ENCODE measurements at regions not wholly inside any gene's neighbourhood (a gene's known extent, or its start where the extent isn't known, plus 50 kb on each side); places are given as distances from the start of the nearest gene placed in this dataset.
"Not testable (repeated sequence)": the region's sequence is repeated elsewhere in the genome, so short reads cannot be mapped to it uniquely, and the experiment has no call there.

- DNase-seq (ENCODE audit: low read depth, low spot score): no peak
- ChIA-PET CTCF (no interaction called here), POLR2A (no interaction called here)
- Histone ChIP-seq H3K27me3 (ENCODE audit: control insufficient read depth, insufficient read depth, low read length) (no peaks in the 10 kb centered on the region), H3K9me3 (ENCODE audit: control insufficient read depth, insufficient read depth, low read length) (no peaks in the 10 kb centered on the region), H3K4me3 (ENCODE audit: low read depth, low read length) (no peak overlapping the region), H3K27ac (ENCODE audit: low read depth, low read length) (no peak overlapping the region)
- TF ChIP-seq CTCF (IDR thresholded peaks at IDR 0.05; ENCODE audit: low read depth, low read length): no peak
These were observed 62.7 kb upstream of the TMEM252 start for GRCh38 chr9:68603371-68603770.

- H3K4me3 ChIP-seq (ENCODE audit: low read depth, low read length): no peak overlapping the region
- no peak for TF ChIP-seq CTCF (IDR thresholded peaks at IDR 0.05; ENCODE audit: low read depth, low read length)
- H3K27ac ChIP-seq (ENCODE audit: low read depth, low read length): no peak overlapping the region
- ChIA-PET POLR2A (no interaction called here), CTCF (no interaction called here)
- no peaks in the 10 kb centered on the region for H3K27me3 ChIP-seq (ENCODE audit: control insufficient read depth, insufficient read depth, low read length)
- no peaks in the 10 kb centered on the region for H3K9me3 ChIP-seq (ENCODE audit: control insufficient read depth, insufficient read depth, low read length)
- DNase-seq (ENCODE audit: low read depth, low spot score): no peak
These were observed 68.1 kb upstream of the TMEM252 start for GRCh38 chr9:68608763-68609162.

GRCh38 chr9:68609901-68610415 lies 69.3 kb upstream of the TMEM252 start:
- POLR2A ChIA-PET: no interaction called here

GRCh38 chr9:68614121-68614520 lies 73.4 kb upstream of the TMEM252 start:
- H3K27me3 ChIP-seq (ENCODE audit: control insufficient read depth, insufficient read depth, low read length): no peaks in the 10 kb centered on the region
- no peak for TF ChIP-seq CTCF (IDR thresholded peaks at IDR 0.05; ENCODE audit: low read depth, low read length)
- DNase-seq (ENCODE audit: low read depth, low spot score): no peak
- ChIA-PET CTCF (no interaction called here), POLR2A (no interaction called here)
- no peaks in the 10 kb centered on the region for H3K9me3 ChIP-seq (ENCODE audit: control insufficient read depth, insufficient read depth, low read length)
- H3K27ac ChIP-seq (ENCODE audit: low read depth, low read length): no peak overlapping the region
- H3K4me3 ChIP-seq (ENCODE audit: low read depth, low read length): no peak overlapping the region

More at GRCh38 chr9:68609901-68610415, 69.3 kb upstream of the TMEM252 start:
- no peak for TF ChIP-seq CTCF (IDR thresholded peaks at IDR 0.05; ENCODE audit: low read depth, low read length)
- no peaks in the 10 kb centered on the region for H3K27me3 ChIP-seq (ENCODE audit: control insufficient read depth, insufficient read depth, low read length)
- H3K4me3 ChIP-seq (ENCODE audit: low read depth, low read length): no peak overlapping the region
- CTCF ChIA-PET: no interaction called here
- no peaks in the 10 kb centered on the region for H3K9me3 ChIP-seq (ENCODE audit: control insufficient read depth, insufficient read depth, low read length)
- no peak for DNase-seq (ENCODE audit: low read depth, low spot score)
- H3K27ac ChIP-seq (ENCODE audit: low read depth, low read length): no peak overlapping the region

GRCh38 chr9:68617011-68617410 lies 76.3 kb upstream of the TMEM252 start:
- DNase-seq (ENCODE audit: low read depth, low spot score); H3K27ac ChIP-seq (ENCODE audit: low read depth, low read length); H3K4me3 ChIP-seq (ENCODE audit: low read depth, low read length); H3K27me3 ChIP-seq (ENCODE audit: control insufficient read depth, insufficient read depth, low read length); POLR2A ChIA-PET; CTCF ChIA-PET; H3K9me3 ChIP-seq (ENCODE audit: control insufficient read depth, insufficient read depth, low read length): not testable (repeated sequence)

- ChIA-PET CTCF (no interaction called here), POLR2A (no interaction called here)
- TF ChIP-seq CTCF (IDR thresholded peaks at IDR 0.05; ENCODE audit: low read depth, low read length): no peak
These were observed 78.4 kb upstream of the TMEM252 start for GRCh38 chr9:68619072-68619471.

More at GRCh38 chr9:68619072-68619471, 78.4 kb upstream of the TMEM252 start:
- H3K27ac ChIP-seq (ENCODE audit: low read depth, low read length): no peak overlapping the region
- no peaks in the 10 kb centered on the region for H3K9me3 ChIP-seq (ENCODE audit: control insufficient read depth, insufficient read depth, low read length)
- no peak overlapping the region for H3K4me3 ChIP-seq (ENCODE audit: low read depth, low read length)
- H3K27me3 ChIP-seq (ENCODE audit: control insufficient read depth, insufficient read depth, low read length): no peaks in the 10 kb centered on the region
- DNase-seq (ENCODE audit: low read depth, low spot score): no peak

Measured in AG04450 (cell line).